CD14-positive monocyte (primary cell): ENCODE measurements at regions not wholly inside any gene's neighbourhood (a gene's known extent, or its start where the extent isn't known, plus 50 kb on each side); places are given as distances from the start of the nearest gene placed in this dataset.

Experiments used
- DNase-seq, 3 donors: peaks; one replicate each; pipeline ENCODE4 v3.0.0-alpha.2; 2011 to 2022
- H2AFZ ChIP-seq: 2 replicates; pipeline ENCODE4 v1.6.0; 2012; ENCODE audit warnings: mild to moderate bottlenecking, low read depth, low read length, inconsistent platforms; ENCODE audit not compliant: insufficient read depth, poor library complexity, severe bottlenecking
- H3K27ac ChIP-seq, 2 donors: 1 replicate in 1 of 2; 2 replicates in 1 of 2; pipeline ENCODE4 v1.5.1; 2012 to 2013; ENCODE audit warnings: low read length in 2 of 2, control low read depth in 1 of 2, inconsistent platforms in 1 of 2, low read depth in 1 of 2, mild to moderate bottlenecking in 1 of 2
- H3K27me3 ChIP-seq, 2 donors: one replicate each; pipeline versions ENCODE4 v1.6.0 to v1.6.1; 2011 to 2013; ENCODE audit warnings: low read length in 2 of 2; ENCODE audit not compliant: control insufficient read depth in 2 of 2, insufficient read depth in 2 of 2
- H3K36me3 ChIP-seq, 2 donors: replicated peaks in 1 of 2; 1 replicate in 1 of 2; 2 replicates in 1 of 2; pipeline versions ENCODE4 v1.5.1 to v1.6.1; 2012 to 2013; ENCODE audit warnings: low read length in 2 of 2, control low read depth in 1 of 2, inconsistent platforms in 1 of 2, mild to moderate bottlenecking in 1 of 2; ENCODE audit not compliant: insufficient read depth in 2 of 2, control insufficient read depth in 1 of 2
- H3K4me1 ChIP-seq, 2 donors: 1 replicate in 1 of 2; 2 replicates in 1 of 2; pipeline versions ENCODE4 v1.5.1 to v1.6.1; 2012 to 2013; ENCODE audit warnings: low read length in 2 of 2, control low read depth in 1 of 2, inconsistent platforms in 1 of 2, mild to moderate bottlenecking in 1 of 2, moderate library complexity in 1 of 2; ENCODE audit not compliant: insufficient read depth in 2 of 2, control insufficient read depth in 1 of 2
- H3K4me2 ChIP-seq: replicated peaks from 2 replicates; pipeline ENCODE3; 2012; ENCODE audit warnings: low read length, moderate library complexity, mild to moderate bottlenecking; ENCODE audit not compliant: poor library complexity, severe bottlenecking; ENCODE audit errors: extremely low read depth
- H3K4me3 ChIP-seq, 3 experiments: fragments of 200-600 bp in 1 of 3; sonication (generic) in 1 of 3; replicated peaks in 1 of 3; 1 replicate in 2 of 3; 2 replicates in 1 of 3; pipeline ENCODE4 v1.5.1; 2011 to 2013; ENCODE audit warnings: low read length in 3 of 3, mild to moderate bottlenecking in 3 of 3, control low read depth in 2 of 3, low read depth in 2 of 3, inconsistent platforms in 1 of 3, moderate library complexity in 1 of 3
- H3K79me2 ChIP-seq: 2 replicates; pipeline ENCODE4 v1.6.0; 2012; ENCODE audit warnings: mild to moderate bottlenecking, control low read depth, inconsistent platforms, low read length, moderate library complexity; ENCODE audit not compliant: insufficient read depth
- H3K9ac ChIP-seq: 2 replicates; pipeline ENCODE4 v1.6.0; 2017; ENCODE audit warnings: low read length, mild to moderate bottlenecking; ENCODE audit not compliant: insufficient read depth, poor library complexity, severe bottlenecking
- H3K9me3 ChIP-seq, 2 donors: replicated peaks in 1 of 2; 1 replicate in 1 of 2; 2 replicates in 1 of 2; pipeline versions ENCODE4 v1.5.1 to v1.6.1; 2012 to 2013; ENCODE audit warnings: low read length in 2 of 2, control low read depth in 1 of 2; ENCODE audit not compliant: control insufficient read depth in 1 of 2, insufficient read depth in 1 of 2
- H4K20me1 ChIP-seq: 2 replicates; pipeline ENCODE4 v1.6.0; 2012; ENCODE audit warnings: mild to moderate bottlenecking, low read length, control low read depth, moderate library complexity; ENCODE audit not compliant: insufficient read depth
- H3K27ac Mint-ChIP-seq, 7 donors: one replicate each; pipeline ENCODE4 v1.8.0; 2020; ENCODE audit warnings: mild to moderate bottlenecking in 7 of 7, mixed read lengths in 7 of 7, moderate library complexity in 6 of 7, inconsistent platforms in 2 of 7
- H3K27me3 Mint-ChIP-seq, 3 donors: one replicate each; pipeline ENCODE4 v1.8.0; 2021 to 2022; ENCODE audit warnings: low read depth in 3 of 3, mild to moderate bottlenecking in 3 of 3, mixed read lengths in 3 of 3, moderate library complexity in 3 of 3, inconsistent platforms in 1 of 3
- H3K36me3 Mint-ChIP-seq, 2 donors: one replicate each; pipeline ENCODE4 v1.8.0; 2020; ENCODE audit warnings: mixed read lengths in 2 of 2, inconsistent platforms in 1 of 2, mild to moderate bottlenecking in 1 of 2
- H3K4me1 Mint-ChIP-seq: one replicate; pipeline ENCODE4 v1.8.0; 2020; ENCODE audit warnings: mild to moderate bottlenecking, mixed read lengths
- H3K4me3 Mint-ChIP-seq, 2 donors: one replicate each; pipeline ENCODE4 v1.8.0; 2020; ENCODE audit warnings: mild to moderate bottlenecking in 2 of 2, mixed read lengths in 2 of 2, moderate library complexity in 1 of 2
- H3K9me3 Mint-ChIP-seq, 7 donors: one replicate each; pipeline ENCODE4 v1.8.0; 2020 to 2022; ENCODE audit warnings: mixed read lengths in 7 of 7, mild to moderate bottlenecking in 6 of 7, moderate library complexity in 6 of 7, inconsistent platforms in 2 of 7
- CTCF ChIP-seq: fragments of 200-600 bp; IDR thresholded peaks from one replicate; pipeline ENCODE4 v1.8.0; 2022; ENCODE audit warnings: antibody characterized with exemption, mild to moderate bottlenecking
- WGBS: methylation state at CpG from one replicate; pipeline ENCODE4 v1.1.5; 2013; ENCODE audit warnings: missing lambda C conversion rate; ENCODE audit not compliant: insufficient coverage; 5-methylcytosine and 5-hydroxymethylcytosine counted together
- intact Hi-C, 2 donors: fragments of 100-400 bp; cut with micrococcal nuclease; formaldehyde crosslinking; loops; one replicate each; pipeline versions ENCODE4 v1.15.0 to v1.15.1; 2023

DNA sequence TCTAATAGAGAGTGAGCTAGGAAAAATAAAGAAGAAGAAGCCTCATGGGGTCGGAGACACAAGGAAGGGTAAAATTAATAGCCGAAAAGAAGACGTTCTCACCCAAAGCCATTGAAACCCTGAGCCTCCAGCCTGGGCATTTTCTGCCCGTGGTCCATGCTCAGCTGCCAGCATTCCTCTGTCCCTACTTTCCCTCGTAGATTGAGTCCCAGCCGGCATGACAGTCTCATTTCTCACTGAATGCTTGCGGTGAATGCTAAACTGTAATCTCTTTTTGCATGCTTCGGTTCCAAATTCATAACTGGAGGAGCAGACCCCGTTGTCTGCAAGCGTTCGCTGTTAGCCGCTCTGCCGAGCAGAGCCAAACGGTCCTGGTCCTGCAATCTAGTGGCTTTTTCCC lies 54.0 kb upstream of the COX10 start:
- no peaks in the 10 kb centered on the region for H3K4me1 ChIP-seq
- no peak overlapping the region for H3K9ac ChIP-seq
- DNase-seq: no peak
- H3K4me3 ChIP-seq: no peak overlapping the region
- 84% methylated on average over 14 of the region's 14 CpGs for WGBS
- H4K20me1 ChIP-seq: no peaks in the 10 kb centered on the region
- Mint-ChIP-seq H3K4me3 (no peak overlapping the region), H3K36me3 (no peaks in the 10 kb centered on the region), H3K27ac (no peak overlapping the region), H3K4me1 (peaks cover 4% of the 10 kb centered on the region), H3K9me3 (peaks cover 0 to 3% (median 0%) of the 10 kb centered on the region in 7 donors), H3K27me3 (peaks cover 0 to 14% (median 2%) of the 10 kb centered on the region in 3 donors)
- H3K79me2 ChIP-seq: no peaks in the 10 kb centered on the region
- no peaks in the 10 kb centered on the region for H3K36me3 ChIP-seq
- H3K4me2 ChIP-seq: no peak overlapping the region
- no peaks in the 10 kb centered on the region for H3K9me3 ChIP-seq
- H2AFZ ChIP-seq: no peak overlapping the region
- TF ChIP-seq CTCF: no peak
- no peak overlapping the region for H3K27ac ChIP-seq
- no peaks in the 10 kb centered on the region for H3K27me3 ChIP-seq
- intact Hi-C loops: no loop called here

GRCh38 chr17:14016858-14017257 lies 52.4 kb upstream of the COX10 start:
- H3K4me3 Mint-ChIP-seq: no peak overlapping the region
- intact Hi-C loops: no loop called here
- H4K20me1 ChIP-seq: no peaks in the 10 kb centered on the region

More at GRCh38 chr17:14016858-14017257, 52.4 kb upstream of the COX10 start:
- Histone ChIP-seq H3K4me1 (no peaks in the 10 kb centered on the region), H3K79me2 (no peaks in the 10 kb centered on the region), H3K9me3 (no peaks in the 10 kb centered on the region), H2AFZ (no peak overlapping the region), H3K9ac (no peak overlapping the region), H3K4me2 (no peak overlapping the region), H3K27ac (no peak overlapping the region), H3K36me3 (no peaks in the 10 kb centered on the region), H3K4me3 (no peak overlapping the region), H3K27me3 (no peaks in the 10 kb centered on the region)
- no peak for TF ChIP-seq CTCF
- no peak for DNase-seq
- H3K36me3 Mint-ChIP-seq: no peaks in the 10 kb centered on the region
- H3K4me1 Mint-ChIP-seq: peaks cover under 1% of the 10 kb centered on the region
- H3K27ac Mint-ChIP-seq: no peak overlapping the region
- no CpG with 5 or more reads among the region's 3 CpGs for WGBS
- H3K9me3 Mint-ChIP-seq: peaks cover 0 to 3% (median 0%) of the 10 kb centered on the region in 7 donors
- H3K27me3 Mint-ChIP-seq: peaks cover 0 to 14% (median 2%) of the 10 kb centered on the region in 3 donors
